Left colon (tissue), 2 donors: ENCODE measurements at regions not wholly inside any gene's neighbourhood (a gene's known extent, or its start where the extent isn't known, plus 50 kb on each side); places are given as distances from the start of the nearest gene placed in this dataset.
"Not testable (repeated sequence)": the region's sequence is repeated elsewhere in the genome, so short reads cannot be mapped to it uniquely, and the experiment has no call there.

Experiments
- ATAC-seq: fragments of 200-7000 bp; cut with Tn5 transposase; one replicate; pipeline ENCODE4 v1.9.1; 2020; ENCODE audit warnings: mild to moderate bottlenecking, moderate library complexity
- DNase-seq, 2 donors: peaks; one replicate each; pipeline ENCODE4 v3.0.0-alpha.2; 2020
- intact Hi-C, 2 donors: fragments of 100-400 bp; cut with DNase I in 1 of 2; cut with micrococcal nuclease in 1 of 2; formaldehyde crosslinking; loops; one replicate each; pipeline versions ENCODE4 v1.11.2 to v1.14.0; 2022; cut with DNase I, micrococcal nuclease
- donor health status: DM: no; HTN: no; CAD: no.
- donor health status: DM: yes; HTN: yes; CAD: no.

DNA sequence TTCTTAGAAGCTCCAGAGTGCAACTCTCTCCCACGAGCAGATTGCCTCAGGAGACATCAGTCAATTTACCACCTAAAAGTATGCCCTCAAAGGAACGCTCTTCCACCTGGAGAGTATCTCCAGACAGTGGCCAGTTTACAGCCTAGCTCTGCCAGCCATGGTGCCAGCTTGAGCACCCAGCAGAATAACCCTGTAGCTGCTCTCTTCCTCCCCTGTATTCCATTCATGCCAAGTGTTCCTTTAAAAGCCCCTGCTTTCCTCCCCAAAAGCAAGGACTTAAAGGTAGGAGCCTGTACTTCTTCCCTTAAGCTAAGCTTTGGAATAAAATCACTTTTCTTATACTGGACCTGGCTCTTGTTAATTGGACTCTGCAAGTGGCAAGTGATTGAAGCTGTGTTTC lies 245.4 kb upstream of the TMEM132C start:
- ATAC-seq (no peak), DNase-seq (no peak)
- intact Hi-C loops, result no loop called here

DNA sequence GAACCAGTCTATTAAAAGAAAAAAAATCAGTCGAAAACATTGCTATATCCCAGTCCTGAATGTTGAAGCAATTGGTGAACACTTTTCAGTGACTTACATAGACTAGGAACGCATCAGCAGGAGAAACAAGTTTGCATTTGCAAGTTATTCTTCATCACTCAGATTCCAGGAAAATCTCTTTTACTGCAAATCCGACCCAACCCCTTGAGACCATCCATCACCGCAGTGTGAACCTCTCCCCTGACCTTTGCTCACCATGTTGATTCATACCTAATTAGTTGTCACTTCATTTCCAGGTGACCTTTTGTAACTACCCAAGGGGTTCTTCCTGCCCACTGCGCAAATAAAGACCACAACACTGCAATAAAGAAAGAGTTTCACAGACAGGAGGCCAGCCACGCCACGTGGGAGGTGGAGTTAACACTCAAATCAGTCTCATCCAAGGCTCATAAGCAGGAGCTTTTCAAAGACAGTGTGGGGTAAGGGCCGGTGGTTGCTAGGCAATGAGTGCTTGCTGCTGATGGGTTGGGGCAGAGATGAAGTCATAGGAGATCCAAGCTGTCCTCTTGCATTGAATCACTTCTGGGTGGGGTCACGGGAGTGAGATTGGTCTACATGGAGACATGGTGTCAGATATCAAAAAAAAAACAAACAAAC lies 241.3 kb upstream of the TMEM132C start:
- intact Hi-C loops, result no loop called here
- ATAC-seq (peak; percentile 71), DNase-seq (peak; percentile 58 to 77)

DNA sequence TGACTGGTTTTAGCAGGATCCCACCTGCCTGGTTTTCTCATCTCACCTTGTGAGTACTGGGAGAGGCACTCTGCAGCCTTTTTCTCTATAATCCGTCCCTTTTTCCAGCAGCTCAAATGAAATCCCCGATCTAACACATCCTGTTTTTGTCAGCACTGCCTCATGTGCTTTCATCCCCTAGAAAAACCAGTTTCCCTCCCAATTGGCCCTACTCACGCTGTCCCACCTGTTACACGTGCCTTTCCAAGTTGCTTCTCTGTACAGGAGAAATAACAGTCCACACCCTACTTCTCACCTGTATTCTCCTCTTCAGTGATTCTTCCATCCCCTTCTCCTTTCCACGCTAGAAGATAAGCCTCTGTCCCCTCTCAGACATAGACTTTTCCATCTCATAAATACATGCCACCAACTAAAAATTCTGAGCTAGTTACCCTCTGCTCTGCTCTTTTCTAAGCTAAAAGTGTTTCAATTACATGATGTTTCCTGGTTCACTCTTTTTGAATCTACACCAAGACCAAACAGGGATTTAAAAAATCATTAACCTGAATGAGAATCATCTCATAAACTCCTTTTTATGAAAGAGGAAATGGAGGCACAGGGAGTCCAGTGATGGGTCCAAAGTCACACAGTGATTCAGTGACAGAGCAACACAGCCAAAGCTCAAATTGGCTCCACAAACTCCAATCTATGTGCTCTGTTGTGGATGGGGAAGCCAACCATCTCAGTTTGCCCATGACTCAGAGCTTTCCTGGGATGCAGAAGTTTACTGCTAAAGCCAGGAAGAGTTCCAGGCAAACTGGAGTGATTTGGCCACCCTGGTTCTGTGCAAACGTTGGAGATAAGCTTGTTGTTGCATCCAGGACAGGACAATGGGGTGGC lies 240.0 kb upstream of the TMEM132C start:
- intact Hi-C loops, result no loop called here
- ATAC-seq (peak; percentile 85), DNase-seq (peak; percentile 26 to 71)

DNA sequence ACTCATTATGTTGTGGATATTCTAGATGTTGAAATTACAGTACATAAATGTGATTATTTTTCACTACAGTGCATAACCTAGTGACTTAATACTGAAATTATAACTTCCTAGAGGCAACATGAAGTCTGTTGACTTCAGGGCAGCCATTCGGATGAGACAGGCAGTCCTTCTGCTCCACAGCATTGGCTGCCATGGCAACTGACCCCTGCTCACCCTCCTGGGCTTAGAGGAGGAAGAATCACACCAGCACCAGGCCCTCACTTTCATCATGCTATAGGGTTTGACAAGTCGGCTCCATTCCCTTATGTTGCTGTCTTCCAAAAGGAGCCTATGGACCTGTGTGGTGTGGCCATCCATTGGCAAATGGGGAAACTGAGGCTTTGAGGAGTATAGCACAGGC lies 233.5 kb upstream of the TMEM132C start:
- intact Hi-C loops, result no loop called here
- ATAC-seq (no peak), DNase-seq (no peak)

DNA sequence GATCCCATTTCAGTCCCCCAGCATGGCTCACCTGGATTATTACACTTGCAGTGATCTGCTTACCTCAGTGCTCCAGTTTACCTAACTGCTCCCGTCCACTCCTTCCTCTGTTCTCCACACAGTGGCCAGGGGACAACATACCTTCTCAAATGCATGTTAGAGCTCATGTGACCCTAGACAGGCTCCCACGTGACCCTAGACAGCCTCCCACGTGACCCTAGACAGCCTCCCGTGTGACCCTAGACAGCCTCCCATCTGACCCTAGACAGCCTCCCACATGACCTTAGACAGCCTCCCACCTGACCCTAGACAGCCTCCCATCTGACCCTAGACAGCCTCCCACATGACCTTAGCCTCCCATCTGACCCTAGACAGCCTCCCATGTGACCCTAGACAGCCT lies 226.0 kb upstream of the TMEM132C start:
- DNase-seq (no peak), ATAC-seq (no peak)
- intact Hi-C loops, result no loop called here

DNA sequence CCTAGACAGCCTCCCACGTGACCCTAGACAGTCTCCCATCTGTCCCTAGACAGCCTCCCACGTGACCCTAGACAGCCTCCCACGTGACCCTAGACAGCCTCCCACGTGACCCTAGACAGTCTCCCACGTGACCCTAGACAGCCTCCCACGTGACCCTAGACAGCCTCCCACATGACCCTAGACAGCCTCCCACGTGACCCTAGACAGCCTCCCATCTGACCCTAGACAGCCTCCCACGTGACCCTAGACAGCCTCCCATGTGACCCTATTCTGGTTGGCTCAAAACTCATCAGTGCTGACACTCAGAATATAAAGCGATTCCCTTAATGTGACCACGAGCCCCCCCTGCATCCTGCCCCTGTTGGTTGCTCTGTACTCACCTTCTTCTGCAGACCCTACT lies 224.7 kb upstream of the TMEM132C start:
- ATAC-seq, intact Hi-C loops, DNase-seq: not testable (repeated sequence)

DNA sequence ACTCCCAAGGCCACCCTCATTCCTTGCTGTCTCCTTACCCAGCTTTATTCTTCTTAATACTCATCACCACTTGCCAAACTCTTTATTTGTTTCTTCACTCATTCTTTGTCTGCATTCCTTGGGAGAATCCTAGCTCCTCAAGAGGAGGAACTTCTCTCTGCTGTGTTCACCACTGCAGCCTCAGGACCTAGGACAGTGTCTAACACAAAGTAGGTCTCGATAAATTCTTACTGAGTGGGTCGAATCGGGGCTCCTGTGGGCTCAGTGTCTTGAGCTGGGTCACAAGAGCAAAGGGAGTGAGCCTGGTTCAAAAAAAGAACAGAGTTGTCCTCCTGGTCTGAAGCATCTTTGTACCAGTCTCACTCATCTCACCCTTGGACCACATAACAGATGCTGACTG lies 224.1 kb upstream of the TMEM132C start:
- no peak for ATAC-seq
- intact Hi-C loops, result no loop called here
- no peak for DNase-seq

DNA sequence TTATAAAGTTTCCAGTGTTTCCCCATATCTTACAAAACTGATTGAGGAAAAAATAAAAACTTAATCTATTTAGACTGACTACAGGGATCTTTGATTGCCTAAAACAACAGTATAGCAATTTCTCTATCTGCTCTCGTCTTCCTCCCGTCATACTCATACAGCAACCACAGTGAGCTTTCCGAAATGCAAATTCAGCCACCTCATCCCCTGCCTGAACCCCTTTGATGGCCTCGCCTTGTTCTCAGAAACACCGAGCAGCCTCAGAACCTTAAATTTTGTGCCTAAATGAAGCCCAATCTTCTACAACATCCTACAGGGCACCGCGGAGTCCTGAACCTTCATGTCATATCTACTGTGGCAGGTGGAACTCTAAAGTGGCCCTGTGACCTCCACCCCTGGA lies 223.7 kb upstream of the TMEM132C start:
- DNase-seq, result no peak
- intact Hi-C loops, result no loop called here
- no peak for ATAC-seq

DNA sequence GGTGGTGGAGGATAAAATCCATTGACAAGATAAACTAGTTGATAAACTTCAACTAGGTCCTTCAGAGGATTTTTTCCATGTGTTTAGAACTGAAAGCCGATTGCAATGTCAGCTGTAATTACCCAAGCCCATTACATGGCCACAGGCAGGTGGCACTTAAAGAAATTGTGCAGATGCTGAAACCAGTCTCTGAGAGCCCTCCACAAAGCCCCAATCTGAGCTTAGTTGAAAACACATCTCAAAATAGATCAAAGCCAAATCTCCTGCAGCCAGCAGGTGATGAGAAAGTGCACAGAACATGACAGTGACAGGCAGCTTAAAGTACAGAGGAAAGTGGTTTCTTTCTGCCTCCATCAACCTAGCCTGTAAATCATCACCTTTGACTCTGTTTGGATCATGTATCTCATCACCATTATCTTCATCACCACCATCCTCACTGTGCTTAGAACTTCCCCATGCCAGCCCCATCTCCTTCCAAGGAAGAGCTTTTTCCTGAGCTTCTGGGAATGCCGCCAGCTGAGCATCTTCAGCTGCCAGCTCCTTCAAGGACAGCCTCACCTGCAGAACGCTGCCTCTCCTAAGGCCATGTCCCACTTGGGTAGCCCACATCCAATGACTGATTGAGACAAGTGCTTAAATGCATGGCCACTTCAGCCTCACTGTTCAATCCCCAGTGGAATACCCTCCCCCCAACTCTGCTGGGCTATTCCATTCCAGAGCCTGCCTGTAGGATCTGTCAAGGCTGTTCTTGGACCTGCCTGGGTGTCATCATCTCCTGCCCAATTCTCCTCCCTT lies 219.5 kb upstream of the TMEM132C start:
- ATAC-seq (no peak), DNase-seq (no peak)
- intact Hi-C loops, result no loop called here

DNA sequence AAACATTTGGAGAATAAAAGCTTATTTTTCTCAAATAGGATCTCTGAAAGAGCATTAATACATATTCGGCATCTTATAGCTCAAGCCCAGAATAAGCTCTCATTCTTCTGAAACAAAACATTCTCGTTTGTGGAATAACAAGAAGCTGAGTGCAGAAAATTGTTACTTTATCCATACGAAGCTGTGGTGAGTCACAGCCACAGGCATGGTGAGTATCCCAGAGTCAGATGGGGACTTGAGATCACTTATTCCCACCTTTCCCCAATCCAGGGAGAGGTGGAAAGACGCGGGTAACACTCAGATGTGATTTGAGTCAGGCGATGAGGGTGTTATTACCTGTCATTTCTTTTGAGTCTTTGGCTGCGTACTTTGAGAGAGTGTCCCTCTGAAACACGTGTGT lies 214.6 kb upstream of the TMEM132C start:
- DNase-seq, result no peak
- no peak for ATAC-seq
- intact Hi-C loops, result no loop called here

DNA sequence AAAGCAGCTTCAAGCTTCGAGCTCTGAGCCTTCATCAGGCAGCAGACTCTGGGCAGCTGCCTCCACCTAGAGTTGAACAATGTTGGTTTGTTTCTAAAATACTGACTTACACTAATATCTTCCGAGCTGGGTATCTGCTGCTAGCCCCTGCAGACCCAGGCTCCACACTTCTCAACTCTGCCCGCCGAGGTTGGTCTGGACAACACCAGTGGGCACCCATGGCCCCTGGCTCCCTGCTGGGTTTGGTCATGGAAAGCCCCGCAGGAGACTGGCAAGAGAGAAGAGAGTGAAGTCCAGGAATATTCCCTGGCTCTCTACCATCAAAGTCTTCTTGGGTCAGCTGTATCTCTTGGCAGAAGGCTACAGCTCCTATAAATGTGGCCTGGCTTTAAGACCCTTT lies 214.2 kb upstream of the TMEM132C start:
- ATAC-seq (no peak), DNase-seq (no peak)
- intact Hi-C loops, result no loop called here

DNA sequence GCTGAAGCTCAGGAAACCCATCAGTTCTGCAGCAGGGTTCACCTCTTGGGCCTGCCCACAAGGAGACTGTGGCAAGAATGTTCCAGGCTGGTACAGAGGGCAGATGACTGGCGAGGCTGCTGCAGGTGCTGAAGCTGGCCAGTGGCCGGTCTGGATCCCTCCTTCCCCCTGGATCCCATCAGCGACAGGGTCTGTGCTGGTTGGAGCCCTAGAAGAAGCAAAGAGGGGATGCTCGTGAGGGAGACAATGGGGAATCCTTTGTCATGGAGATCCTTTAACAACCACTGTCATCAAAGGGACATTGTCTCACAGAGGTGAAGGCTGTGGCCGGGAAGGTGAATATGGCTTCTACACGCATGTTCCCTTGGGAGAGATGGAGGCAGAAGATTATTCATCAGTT lies 211.4 kb upstream of the TMEM132C start:
- no peak for DNase-seq
- no peak for ATAC-seq
- intact Hi-C loops, result no loop called here

DNA sequence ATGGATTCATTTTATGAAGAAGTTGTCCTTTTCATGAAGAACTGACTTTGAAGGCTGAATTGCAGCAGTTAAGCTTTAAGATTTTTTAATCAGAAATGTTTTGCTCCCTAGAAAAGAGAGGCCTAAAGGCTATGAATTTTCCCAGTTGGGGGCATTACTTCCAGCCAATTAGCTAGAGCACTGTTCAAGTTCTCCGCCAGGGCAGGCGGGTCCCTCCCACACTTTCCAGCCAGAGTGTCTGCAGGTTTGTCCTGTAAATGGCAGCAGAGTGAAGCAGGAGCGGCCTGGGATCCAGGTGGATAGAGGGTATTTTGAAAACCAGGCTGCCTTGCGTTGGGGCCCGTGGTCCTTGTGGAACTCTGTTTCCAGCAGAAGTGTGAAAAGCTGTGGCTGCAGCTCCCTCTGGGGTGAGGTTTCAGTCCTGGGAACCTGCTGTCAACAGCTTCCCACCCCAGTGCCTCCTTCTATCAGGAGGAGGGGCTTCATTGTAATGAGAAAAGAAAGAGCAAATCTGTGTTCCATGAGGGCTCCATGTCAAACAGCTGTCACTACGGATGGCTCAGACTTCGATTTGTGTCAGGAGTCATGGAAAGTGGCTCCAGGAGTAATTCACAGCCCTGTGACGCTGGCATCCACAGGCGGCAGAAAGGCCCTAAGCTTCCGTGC lies 210.7 kb upstream of the TMEM132C start:
- intact Hi-C loops, result no loop called here
- no peak for ATAC-seq

DNA sequence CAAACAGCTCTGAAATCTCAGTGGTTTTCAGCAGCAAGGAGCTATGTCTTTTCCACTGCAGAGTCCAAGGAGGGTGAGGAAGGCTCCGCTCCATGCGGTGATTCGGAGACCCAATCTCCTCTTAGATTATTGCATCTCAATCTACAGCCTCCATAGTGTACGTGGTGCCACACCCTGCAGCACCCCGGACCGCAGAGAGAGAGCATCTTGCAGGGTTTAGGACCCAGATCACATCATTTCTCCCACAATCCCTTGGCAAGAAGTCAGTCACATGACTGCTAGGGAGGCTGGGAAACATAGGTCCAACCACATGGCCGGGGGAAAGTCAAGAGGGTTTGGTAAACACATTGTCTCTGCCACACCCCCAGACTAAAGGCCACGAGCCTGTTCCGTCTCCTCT lies 209.4 kb upstream of the TMEM132C start:
- DNase-seq, result no peak
- intact Hi-C loops, result no loop called here
- no peak for ATAC-seq

More for the DNA sequence above, 210.7 kb upstream of the TMEM132C start:
- DNase-seq, result no peak

DNA sequence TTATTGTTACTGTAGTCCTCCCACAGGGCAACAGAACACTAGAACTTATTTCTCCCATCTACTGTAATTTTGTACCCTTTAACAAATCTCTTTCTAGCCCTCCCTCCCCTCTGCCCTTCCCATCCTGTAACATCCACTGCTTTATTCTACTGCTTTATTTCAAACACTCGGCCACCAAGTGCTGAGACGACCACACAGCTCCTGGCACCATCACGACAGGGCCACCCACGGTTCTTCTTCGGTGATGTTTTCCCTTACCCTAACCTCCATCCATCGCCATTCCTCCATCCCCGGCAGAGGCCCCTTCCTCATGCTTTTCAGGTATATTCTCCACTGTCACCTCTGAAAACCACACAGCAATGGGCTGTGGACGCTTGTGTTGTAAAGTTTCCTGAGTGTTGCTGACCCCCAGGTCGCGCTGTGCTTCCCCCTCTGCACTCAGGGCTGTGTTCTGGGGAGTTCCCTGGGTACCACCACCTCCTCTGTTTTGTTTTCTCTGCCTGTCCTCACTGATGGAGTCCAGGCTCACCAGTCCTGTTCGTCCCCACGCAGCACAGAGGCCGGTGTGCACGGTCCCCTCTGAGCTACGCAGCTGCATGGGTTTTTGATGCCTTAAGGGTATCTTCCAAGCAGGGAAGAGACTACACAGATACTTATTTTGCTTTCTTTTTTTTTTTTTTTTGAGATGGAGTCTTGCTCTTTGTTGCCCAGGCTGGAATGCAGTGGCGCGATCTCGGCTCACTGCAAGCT lies 207.2 kb upstream of the TMEM132C start:
- intact Hi-C loops, result no loop called here
- no peak for ATAC-seq
- DNase-seq, result no peak

DNA sequence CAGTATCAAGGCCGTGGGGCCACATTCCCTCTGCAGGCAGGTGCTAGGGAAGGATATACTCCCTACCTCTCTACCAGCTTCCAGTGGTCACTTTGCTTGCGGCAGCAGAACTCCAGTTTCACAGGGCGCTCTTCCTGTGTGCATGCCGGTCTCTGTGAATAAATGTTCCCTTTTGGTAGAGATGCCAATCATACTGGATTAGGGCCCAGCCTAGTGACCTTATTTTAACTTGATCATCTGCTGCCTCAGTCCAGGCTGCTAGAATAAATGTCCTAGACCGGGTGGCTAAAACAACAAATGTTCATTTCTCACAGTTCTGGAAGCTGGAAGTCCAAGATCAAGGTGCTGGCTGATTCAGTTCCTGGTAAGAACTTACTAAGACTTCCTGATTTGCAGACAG lies 198.8 kb upstream of the TMEM132C start:
- no peak for DNase-seq
- intact Hi-C loops, result no loop called here
- no peak for ATAC-seq

DNA sequence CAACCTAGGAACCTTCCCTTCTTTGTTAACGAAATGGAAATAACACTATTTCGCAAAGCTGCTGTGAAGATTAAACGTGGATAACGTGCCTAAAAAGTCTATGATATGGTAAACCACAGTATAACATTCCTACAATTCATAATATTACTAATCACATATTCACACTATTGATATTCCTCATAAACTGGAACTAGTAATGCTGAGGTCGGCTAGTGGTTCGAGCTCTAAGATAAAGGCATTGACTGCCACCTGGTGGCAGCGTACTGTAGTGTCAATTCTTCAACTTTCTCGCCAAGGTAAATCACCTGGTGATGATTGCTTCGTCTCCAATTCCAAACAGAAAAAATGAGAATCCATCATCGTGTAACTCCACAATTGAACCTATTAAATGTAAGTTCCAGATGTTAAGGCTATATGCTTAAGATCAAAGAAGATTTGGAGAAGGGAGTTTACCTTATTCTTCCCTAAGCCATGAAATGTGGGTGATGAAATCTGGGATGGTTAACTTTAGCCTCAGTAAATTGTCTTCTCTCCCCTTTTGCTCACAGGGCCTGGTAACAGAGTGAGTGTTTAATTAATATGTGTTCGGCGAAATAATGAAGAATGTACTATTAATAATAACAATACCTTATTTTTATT lies 197.5 kb upstream of the TMEM132C start:
- DNase-seq (peak in 1 of 2 donors; percentile 68), ATAC-seq (peak; percentile 82)
- intact Hi-C loops, result no loop called here

DNA sequence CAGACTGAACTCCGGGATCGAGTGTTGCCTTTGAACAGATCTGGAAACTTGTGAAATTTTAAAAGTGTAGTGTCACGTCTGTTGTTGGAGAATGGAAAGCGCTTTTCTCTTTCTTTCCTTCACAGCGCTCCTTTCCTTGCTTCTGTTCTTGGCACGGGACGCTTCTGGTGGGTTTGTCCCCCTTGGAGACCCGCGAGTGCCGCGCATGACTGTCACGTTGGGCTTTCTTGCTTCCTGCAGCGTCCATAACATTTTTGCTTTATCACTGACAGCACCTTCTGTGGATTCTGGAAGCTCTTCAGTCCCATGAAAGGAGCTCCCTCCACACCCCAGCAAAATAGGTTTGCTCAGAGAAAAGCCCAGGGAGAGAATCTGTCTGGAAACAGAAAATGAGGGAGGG lies 193.0 kb upstream of the TMEM132C start:
- no peak for DNase-seq
- no peak for ATAC-seq
- intact Hi-C loops, result no loop called here
